ACC112 (cell line): ENCODE measurements at regions not wholly inside any gene's neighbourhood (a gene's known extent, or its start where the extent isn't known, plus 50 kb on each side); places are given as distances from the start of the nearest gene placed in this dataset.

Experiments used
- H2AFZ ChIP-seq: fragments of 200-600 bp; sonication (generic); one replicate; pipeline ENCODE4 v1.6.0; 2017; ENCODE audit warnings: antibody characterized with exemption, low read length; ENCODE audit not compliant: unreplicated experiment
- H3K27ac ChIP-seq: fragments of 200-600 bp; sonication (generic); 2 replicates; pipeline ENCODE4 v1.5.1; 2014; ENCODE audit warnings: low read depth, mild to moderate bottlenecking, antibody characterized with exemption, low read length, moderate library complexity
- H3K27me3 ChIP-seq: fragments of 200-600 bp; sonication (generic); 2 replicates; pipeline ENCODE4 v1.6.1; 2014; ENCODE audit warnings: mild to moderate bottlenecking, antibody characterized with exemption, low read length, moderate library complexity, mixed read lengths; ENCODE audit not compliant: insufficient read depth
- H3K36me3 ChIP-seq: fragments of 200-600 bp; sonication (generic); 2 replicates; pipeline ENCODE4 v1.6.1; 2016; ENCODE audit warnings: mild to moderate bottlenecking, antibody characterized with exemption, low read length, moderate library complexity, mixed read lengths; ENCODE audit not compliant: insufficient read depth
- H3K4me1 ChIP-seq: fragments of 200-600 bp; sonication (generic); one replicate; pipeline ENCODE4 v1.6.1; 2016; ENCODE audit warnings: low read length, mixed read lengths; ENCODE audit not compliant: insufficient read depth, unreplicated experiment, control insufficient read depth
- H3K4me3 ChIP-seq: fragments of 200-600 bp; sonication (generic); 2 replicates; pipeline ENCODE4 v1.5.1; 2014; ENCODE audit warnings: mild to moderate bottlenecking, low read depth, low read length
- H3K79me2 ChIP-seq: fragments of 200-600 bp; sonication (generic); one replicate; pipeline ENCODE4 v1.6.0; 2016; ENCODE audit warnings: low read length; ENCODE audit not compliant: control insufficient read depth, unreplicated experiment, insufficient read depth

DNA sequence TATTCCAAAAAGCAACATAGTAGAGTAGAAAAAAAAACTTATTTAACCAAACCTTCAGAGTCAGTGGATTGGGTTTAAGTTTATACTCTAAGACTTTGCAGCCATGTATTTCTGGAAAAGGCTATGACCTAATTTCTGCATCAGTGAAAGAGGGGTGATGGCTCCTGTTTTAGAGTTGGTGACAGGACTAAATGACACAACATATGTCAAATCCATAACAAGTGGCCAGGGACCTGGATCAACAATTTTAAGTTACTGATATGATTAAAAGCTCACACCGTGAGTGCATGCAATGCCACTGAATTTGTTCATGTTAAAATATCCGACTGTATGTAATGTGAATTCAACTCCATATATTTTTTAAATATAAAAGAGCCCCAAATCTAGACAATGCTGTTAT is 390.6 kb downstream of the TNS3 start:
- no peak overlapping the region for H3K27ac ChIP-seq
- H3K4me3 ChIP-seq = no peak overlapping the region
- H3K79me2 ChIP-seq = no peaks in the 10 kb centered on the region
- no peaks in the 10 kb centered on the region for H3K4me1 ChIP-seq
- H2AFZ ChIP-seq = no peak overlapping the region
- H3K27me3 ChIP-seq = peaks cover 39% of the 10 kb centered on the region
- no peaks in the 10 kb centered on the region for H3K36me3 ChIP-seq

DNA sequence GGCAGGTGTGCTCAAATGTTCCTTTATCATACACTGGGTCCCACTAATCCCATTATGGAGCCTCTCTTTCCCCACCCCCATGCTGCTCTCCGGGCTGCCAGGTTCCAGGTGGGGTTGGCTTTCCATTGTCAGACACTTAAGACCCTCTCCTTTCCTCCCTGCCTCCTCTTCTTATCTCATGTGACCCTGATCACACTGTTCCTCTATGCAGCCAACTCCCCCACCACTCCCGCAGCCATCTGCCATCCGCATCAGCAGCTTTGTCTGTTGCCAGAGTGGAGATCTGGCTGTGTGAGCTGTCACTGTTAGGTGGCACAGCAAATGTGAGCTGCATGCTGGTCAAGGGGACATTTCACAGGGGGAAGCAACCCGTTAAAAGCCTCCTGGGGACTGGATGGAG is 391.4 kb downstream of the TNS3 start:
- no peaks in the 10 kb centered on the region for H3K4me1 ChIP-seq
- H3K27ac ChIP-seq = no peak overlapping the region
- no peaks in the 10 kb centered on the region for H3K36me3 ChIP-seq
- H3K27me3 ChIP-seq = peaks cover 39% of the 10 kb centered on the region
- no peak overlapping the region for H2AFZ ChIP-seq
- H3K79me2 ChIP-seq = no peaks in the 10 kb centered on the region
- no peak overlapping the region for H3K4me3 ChIP-seq

- Histone ChIP-seq H3K27me3 (peaks cover 37% of the 10 kb centered on the region), H3K36me3 (no peaks in the 10 kb centered on the region), H3K79me2 (no peaks in the 10 kb centered on the region), H3K4me3 (no peak overlapping the region), H3K4me1 (no peaks in the 10 kb centered on the region), H3K27ac (no peak overlapping the region), H2AFZ (no peak overlapping the region)
Measured at GRCh38 chr7:47188653-47189315, 393.1 kb downstream of the TNS3 start.

DNA sequence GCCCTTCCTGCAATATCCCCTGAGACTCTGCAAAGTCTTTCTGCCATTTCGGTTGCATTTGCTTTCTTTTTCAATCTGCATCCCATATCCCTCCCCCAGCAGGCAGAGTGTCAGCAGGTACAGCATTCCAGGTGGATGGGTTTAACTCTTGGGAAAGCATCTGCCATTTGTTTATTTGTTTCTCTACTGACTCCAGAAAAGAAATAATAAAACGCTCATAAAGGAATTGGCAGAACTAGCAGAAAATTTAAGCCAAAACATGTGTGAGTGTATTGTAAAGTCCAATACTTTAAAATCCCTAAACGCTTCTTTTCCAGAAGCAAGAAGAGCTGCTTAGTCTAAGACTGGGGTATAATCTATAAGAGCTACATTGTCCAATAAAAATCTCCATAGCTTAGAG is 393.8 kb downstream of the TNS3 start:
- Histone ChIP-seq H3K27me3 (peaks cover 41% of the 10 kb centered on the region), H3K4me1 (no peaks in the 10 kb centered on the region), H3K36me3 (no peaks in the 10 kb centered on the region), H3K79me2 (no peaks in the 10 kb centered on the region), H3K4me3 (no peak overlapping the region), H3K27ac (no peak overlapping the region), H2AFZ (no peak overlapping the region)

GRCh38 chr7:47186316-47186715 is 395.6 kb downstream of the TNS3 start:
- Histone ChIP-seq H3K4me1 (no peaks in the 10 kb centered on the region), H3K4me3 (no peak overlapping the region), H3K36me3 (no peaks in the 10 kb centered on the region), H2AFZ (no peak overlapping the region), H3K79me2 (no peaks in the 10 kb centered on the region), H3K27me3 (peaks cover 42% of the 10 kb centered on the region), H3K27ac (no peak overlapping the region)

DNA sequence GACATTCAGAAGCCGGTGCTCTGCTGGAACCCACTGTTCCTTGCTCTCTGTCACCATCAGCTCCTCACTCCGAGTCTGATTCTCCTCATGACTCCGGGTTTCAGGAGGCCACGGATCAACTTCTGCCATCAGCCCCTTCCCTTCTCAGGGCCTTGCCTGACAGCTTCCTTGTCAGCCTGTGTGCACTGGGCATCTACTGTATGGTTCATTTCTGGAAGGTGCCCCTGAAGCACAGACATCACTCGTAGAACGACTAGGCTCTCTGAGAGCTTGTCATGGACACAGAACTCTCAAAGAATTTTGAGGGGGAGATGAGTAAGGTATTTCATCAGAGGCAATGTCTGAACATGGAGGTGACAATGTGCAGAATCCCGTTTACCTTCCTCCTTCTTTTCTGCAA is 396.1 kb downstream of the TNS3 start:
- Histone ChIP-seq H2AFZ (no peak overlapping the region), H3K79me2 (no peaks in the 10 kb centered on the region), H3K4me3 (no peak overlapping the region), H3K36me3 (no peaks in the 10 kb centered on the region), H3K27ac (no peak overlapping the region), H3K27me3 (peaks cover 42% of the 10 kb centered on the region), H3K4me1 (no peaks in the 10 kb centered on the region)

DNA sequence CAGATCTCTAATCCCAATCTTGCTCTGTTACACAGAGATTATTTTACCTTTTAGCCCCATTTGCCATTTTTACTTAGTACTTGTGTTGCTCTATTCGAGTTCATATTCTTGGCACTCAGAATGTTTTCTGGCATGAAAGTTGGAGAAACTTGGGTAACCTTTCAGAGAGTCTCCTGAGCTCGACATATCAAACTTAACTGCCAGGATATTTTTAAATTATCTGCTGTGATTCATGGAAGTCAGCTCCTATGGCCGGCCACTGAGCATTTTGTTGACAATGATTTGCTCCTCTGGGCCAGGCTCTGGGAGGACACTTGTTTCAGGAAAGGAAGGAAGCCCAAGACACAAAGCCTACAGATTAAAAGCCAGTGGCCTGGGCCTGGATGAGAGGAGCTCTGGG is 396.7 kb downstream of the TNS3 start:
- no peaks in the 10 kb centered on the region for H3K4me1 ChIP-seq
- H3K27me3 ChIP-seq = peaks cover 36% of the 10 kb centered on the region
- no peak overlapping the region for H3K4me3 ChIP-seq
- H2AFZ ChIP-seq = no peak overlapping the region
- H3K27ac ChIP-seq = no peak overlapping the region
- no peaks in the 10 kb centered on the region for H3K79me2 ChIP-seq
- no peaks in the 10 kb centered on the region for H3K36me3 ChIP-seq

DNA sequence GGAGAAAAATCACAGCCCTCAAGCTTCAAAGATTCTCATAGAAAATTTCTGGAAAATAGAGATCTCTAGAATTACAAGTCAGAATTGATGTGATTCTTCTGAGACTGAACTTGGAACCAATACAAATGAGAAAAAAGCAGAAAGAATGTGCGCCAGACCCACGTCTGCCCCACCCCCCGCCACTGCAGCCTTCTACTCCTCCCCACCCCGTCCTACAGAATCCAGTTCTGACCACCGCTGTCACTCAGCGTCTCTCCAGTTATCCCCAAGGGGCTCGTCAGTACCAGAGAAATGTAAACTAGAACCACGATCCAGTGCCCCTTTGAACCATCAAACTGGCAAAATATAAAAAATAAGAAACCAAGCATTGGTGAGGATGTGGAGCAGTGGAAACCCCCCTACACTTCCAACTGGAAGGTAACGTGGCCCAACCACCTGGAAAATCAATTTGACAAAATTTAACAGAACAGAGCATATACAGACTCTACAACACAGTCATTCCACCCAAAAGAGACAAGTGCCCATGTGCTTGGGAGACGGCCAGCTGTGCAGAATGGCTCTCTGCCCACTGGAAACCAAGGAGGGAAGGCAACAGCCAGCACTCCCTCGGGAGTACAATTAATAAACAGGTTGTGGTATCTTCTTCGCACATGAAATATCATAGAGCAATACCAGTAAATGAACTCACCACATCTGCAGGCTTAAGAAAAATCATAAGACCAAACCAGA is 397.9 kb downstream of the TNS3 start:
- Histone ChIP-seq H3K27ac (no peak overlapping the region), H3K4me1 (no peaks in the 10 kb centered on the region), H2AFZ (no peak overlapping the region)

GRCh38 chr7:47181746-47182361 is 400.1 kb downstream of the TNS3 start:
- Histone ChIP-seq H2AFZ (no peak overlapping the region), H3K27ac (no peak overlapping the region), H3K4me3 (no peak overlapping the region), H3K79me2 (no peaks in the 10 kb centered on the region), H3K36me3 (no peaks in the 10 kb centered on the region), H3K27me3 (peaks cover 19% of the 10 kb centered on the region), H3K4me1 (no peaks in the 10 kb centered on the region)

More for the DNA sequence above, 397.9 kb downstream of the TNS3 start:
- Histone ChIP-seq H3K27me3 (peaks cover 34% of the 10 kb centered on the region), H3K79me2 (no peaks in the 10 kb centered on the region), H3K36me3 (no peaks in the 10 kb centered on the region), H3K4me3 (no peak overlapping the region)

DNA sequence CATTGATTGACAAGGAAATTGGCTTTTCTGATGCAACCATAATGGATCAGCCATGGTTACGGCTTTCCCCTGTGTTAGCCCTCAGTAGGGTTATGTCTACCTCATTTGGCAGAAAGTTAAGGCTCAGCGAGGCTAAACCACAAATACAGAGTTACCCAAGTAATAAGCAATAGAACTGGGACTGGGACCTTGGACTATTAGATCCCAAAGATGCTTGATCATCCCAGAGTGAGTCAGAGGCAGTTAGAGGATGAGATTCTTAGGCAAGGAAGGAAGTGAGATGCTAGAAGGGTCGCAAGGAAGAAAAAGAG is 401.4 kb downstream of the TNS3 start:
- no peak overlapping the region for H3K27ac ChIP-seq
- no peak overlapping the region for H3K4me3 ChIP-seq
- H2AFZ ChIP-seq = no peak overlapping the region

More for the DNA sequence above, 401.4 kb downstream of the TNS3 start:
- Histone ChIP-seq H3K79me2 (no peaks in the 10 kb centered on the region), H3K27me3 (peaks cover 19% of the 10 kb centered on the region), H3K36me3 (no peaks in the 10 kb centered on the region), H3K4me1 (no peaks in the 10 kb centered on the region)
